GM18511 (cell line): ENCODE measurements at regions not wholly inside any gene's neighbourhood (a gene's known extent, or its start where the extent isn't known, plus 50 kb on each side); places are given as distances from the start of the nearest gene placed in this dataset.

Source experiments
- ATAC-seq: cut with Tn5 transposase; IDR thresholded peaks from one replicate; pipeline ENCODE4 v1.9.1; 2021; ENCODE audit warnings: mild to moderate bottlenecking, moderate library complexity; ENCODE audit not compliant: unreplicated experiment

GRCh38 chr18:71027531-71027930 is 738.7 kb downstream of the SOCS6 start:
- ATAC-seq: no peak

GRCh38 chr18:71025505-71026225 is 736.8 kb downstream of the SOCS6 start:
- ATAC-seq: no peak

- ATAC-seq: no peak
These were observed 733.5 kb downstream of the SOCS6 start for GRCh38 chr18:71022389-71022788.

- no peak for ATAC-seq
These were observed 732.2 kb downstream of the SOCS6 start for GRCh38 chr18:71021030-71021362.

GRCh38 chr18:71020342-71021029 is 731.6 kb downstream of the SOCS6 start:
- ATAC-seq: no peak

- ATAC-seq: no peak
These were observed 730.0 kb downstream of the SOCS6 start for GRCh38 chr18:71018816-71019215.

- ATAC-seq: no peak
These were observed 723.9 kb downstream of the SOCS6 start for GRCh38 chr18:71012789-71013188.

GRCh38 chr18:71011389-71011788 is 722.5 kb downstream of the SOCS6 start:
- peak; percentile 75 for ATAC-seq

GRCh38 chr18:71008257-71008656 is 719.4 kb downstream of the SOCS6 start:
- ATAC-seq: no peak

GRCh38 chr18:71001597-71001996 is 712.8 kb downstream of the SOCS6 start:
- ATAC-seq: no peak

- no peak for ATAC-seq
These were observed 709.6 kb downstream of the SOCS6 start for GRCh38 chr18:70998490-70998889.

GRCh38 chr18:70994116-70994515 is 705.3 kb downstream of the SOCS6 start:
- ATAC-seq: no peak

- no peak for ATAC-seq
These were observed 702.7 kb downstream of the SOCS6 start for GRCh38 chr18:70991577-70991976.

GRCh38 chr18:70985948-70986347 is 697.1 kb downstream of the SOCS6 start:
- no peak for ATAC-seq

GRCh38 chr18:70982292-70982691 is 693.4 kb downstream of the SOCS6 start:
- no peak for ATAC-seq

- no peak for ATAC-seq
These were observed 692.7 kb downstream of the SOCS6 start for GRCh38 chr18:70981400-70982140.

- no peak for ATAC-seq
These were observed 684.8 kb downstream of the SOCS6 start for GRCh38 chr18:70973626-70974025.

GRCh38 chr18:70966419-70966818 is 677.6 kb downstream of the SOCS6 start:
- ATAC-seq: no peak

- ATAC-seq: no peak
These were observed 673.1 kb downstream of the SOCS6 start for GRCh38 chr18:70961939-70962338.

- ATAC-seq: no peak
These were observed 667.7 kb downstream of the SOCS6 start for GRCh38 chr18:70956554-70956953.

GRCh38 chr18:70936160-70936559 is 647.3 kb downstream of the SOCS6 start:
- no peak for ATAC-seq
